Activated T-helper 2 cell treated with anti-CD3 and anti-CD28 coated beads, Interferon-gamma antibody, Interleukin-2, Interleukin-4, amounts not matched to agents 10 μg/mL and 5 μg/mL and 100 μg/mL, durations not matched to agents 14 hours and 24 hours and 36 hours (primary cell): ENCODE measurements at regions not wholly inside any gene's neighbourhood (a gene's known extent, or its start where the extent isn't known, plus 50 kb on each side); places are given as distances from the start of the nearest gene placed in this dataset.

Experiments used
- DNase-seq: peaks from one replicate; pipeline ENCODE4 v3.0.0; 2021; ENCODE audit warnings: low spot score
- H3K27ac Mint-ChIP-seq: one replicate; pipeline ENCODE4 v1.8.0; 2021; ENCODE audit warnings: mixed read lengths
- H3K27me3 Mint-ChIP-seq: one replicate; pipeline ENCODE4 v1.8.0; 2021; ENCODE audit warnings: low read depth, mixed read lengths
- H3K36me3 Mint-ChIP-seq: one replicate; pipeline ENCODE4 v1.8.0; 2021; ENCODE audit warnings: low read depth, mixed read lengths
- H3K4me1 Mint-ChIP-seq: one replicate; pipeline ENCODE4 v1.8.0; 2021; ENCODE audit warnings: low read depth, mixed read lengths
- H3K4me3 Mint-ChIP-seq: one replicate; pipeline ENCODE4 v1.8.0; 2021; ENCODE audit warnings: low read depth, mild to moderate bottlenecking, moderate library complexity, mixed read lengths
- H3K9me3 Mint-ChIP-seq: one replicate; pipeline ENCODE4 v1.8.0; 2021; ENCODE audit warnings: mixed read lengths
- intact Hi-C: fragments of 100-400 bp; cut with micrococcal nuclease; formaldehyde crosslinking; loops from one replicate; pipeline ENCODE4 v1.15.1; 2023

DNA sequence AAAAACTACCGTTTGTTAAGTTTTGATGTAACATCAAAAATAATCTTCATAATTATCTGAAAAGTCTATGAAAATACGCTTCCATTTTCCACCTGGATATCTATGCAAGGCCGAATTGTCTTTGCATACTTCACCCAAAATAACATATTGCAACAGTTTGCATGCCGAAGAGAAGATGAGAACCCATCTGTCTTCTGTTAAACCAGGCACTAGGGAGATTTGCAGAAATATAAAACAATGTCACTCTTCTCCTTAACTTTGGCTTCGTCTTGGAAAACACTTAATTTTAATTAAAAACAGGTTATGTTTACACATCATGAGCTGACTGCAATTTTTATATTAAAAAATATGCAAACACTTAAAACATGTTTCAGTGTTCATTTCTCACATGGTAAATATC, 1325.8 kb downstream of the TBC1D22A start:
- Mint-ChIP-seq H3K36me3 (no peaks in the 10 kb centered on the region), H3K4me1 (peaks cover 22% of the 10 kb centered on the region), H3K9me3 (no peaks in the 10 kb centered on the region), H3K27ac (no peak overlapping the region), H3K27me3 (peaks cover 55% of the 10 kb centered on the region), H3K4me3 (no peak overlapping the region)
- intact Hi-C loops, result no loop called here
- no peak for DNase-seq

DNA sequence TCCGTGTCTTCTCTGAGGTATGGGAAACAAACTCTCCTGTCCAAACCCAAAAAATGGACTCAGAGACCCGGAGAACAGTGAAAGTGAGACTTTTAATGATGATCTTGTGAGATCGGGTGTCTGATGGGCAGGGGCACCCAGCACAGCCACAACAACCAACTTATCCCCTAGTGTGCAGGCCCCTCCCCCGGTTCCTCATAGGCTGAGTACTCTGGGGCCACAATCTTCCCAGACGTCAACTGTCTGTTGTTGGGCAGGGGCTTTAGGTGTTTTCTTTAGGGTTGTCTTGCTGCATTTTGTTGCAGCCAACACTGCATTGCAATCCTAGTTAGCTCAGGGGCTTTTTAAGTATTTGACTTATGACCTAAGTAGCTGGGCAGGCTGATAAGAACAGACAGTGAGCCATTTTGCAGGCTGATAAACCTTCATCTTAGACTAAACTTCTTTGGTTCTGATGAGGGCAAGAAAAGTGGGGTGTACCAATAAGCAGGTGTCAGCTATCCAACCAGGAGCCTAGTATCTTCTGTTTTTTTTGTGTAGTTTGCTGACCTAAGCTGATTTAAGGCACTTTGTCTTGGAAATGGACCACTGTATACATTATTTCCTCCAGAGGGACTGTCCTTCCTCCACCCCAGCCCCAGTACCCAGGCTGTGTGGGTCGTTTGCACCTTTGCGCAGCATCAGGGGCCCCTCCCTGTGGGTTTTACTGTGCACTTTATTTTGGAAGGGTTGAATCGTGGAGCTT, 1323.6 kb downstream of the TBC1D22A start:
- H3K4me3 Mint-ChIP-seq, result no peak overlapping the region
- peaks cover 58% of the 10 kb centered on the region for H3K27me3 Mint-ChIP-seq
- no peak overlapping the region for H3K27ac Mint-ChIP-seq
- intact Hi-C loops, result no loop called here
- no peaks in the 10 kb centered on the region for H3K9me3 Mint-ChIP-seq
- peaks cover 21% of the 10 kb centered on the region for H3K4me1 Mint-ChIP-seq
- H3K36me3 Mint-ChIP-seq, result no peaks in the 10 kb centered on the region
- DNase-seq, result no peak

DNA sequence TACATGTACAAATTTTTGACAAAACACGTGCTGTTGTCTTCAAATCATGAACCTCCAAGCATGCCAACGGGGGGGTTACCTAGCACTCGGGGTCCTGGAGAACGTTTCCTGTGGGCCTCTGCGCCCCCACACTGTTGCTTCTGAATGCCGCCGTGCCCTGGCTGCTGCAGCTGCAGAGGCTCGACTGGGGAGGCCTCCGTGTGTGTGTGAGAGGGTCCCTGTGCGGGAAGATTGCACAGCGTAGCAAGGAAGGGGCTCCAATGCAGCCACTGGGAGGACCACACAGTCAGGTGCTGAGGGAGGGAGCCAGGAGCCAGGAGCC, 1322.2 kb downstream of the TBC1D22A start:
- no peak for DNase-seq
- Mint-ChIP-seq H3K9me3 (no peaks in the 10 kb centered on the region), H3K27me3 (peaks cover 65% of the 10 kb centered on the region), H3K27ac (no peak overlapping the region), H3K4me3 (no peak overlapping the region), H3K36me3 (no peaks in the 10 kb centered on the region), H3K4me1 (peaks cover 22% of the 10 kb centered on the region)
- intact Hi-C loops, result no loop called here

DNA sequence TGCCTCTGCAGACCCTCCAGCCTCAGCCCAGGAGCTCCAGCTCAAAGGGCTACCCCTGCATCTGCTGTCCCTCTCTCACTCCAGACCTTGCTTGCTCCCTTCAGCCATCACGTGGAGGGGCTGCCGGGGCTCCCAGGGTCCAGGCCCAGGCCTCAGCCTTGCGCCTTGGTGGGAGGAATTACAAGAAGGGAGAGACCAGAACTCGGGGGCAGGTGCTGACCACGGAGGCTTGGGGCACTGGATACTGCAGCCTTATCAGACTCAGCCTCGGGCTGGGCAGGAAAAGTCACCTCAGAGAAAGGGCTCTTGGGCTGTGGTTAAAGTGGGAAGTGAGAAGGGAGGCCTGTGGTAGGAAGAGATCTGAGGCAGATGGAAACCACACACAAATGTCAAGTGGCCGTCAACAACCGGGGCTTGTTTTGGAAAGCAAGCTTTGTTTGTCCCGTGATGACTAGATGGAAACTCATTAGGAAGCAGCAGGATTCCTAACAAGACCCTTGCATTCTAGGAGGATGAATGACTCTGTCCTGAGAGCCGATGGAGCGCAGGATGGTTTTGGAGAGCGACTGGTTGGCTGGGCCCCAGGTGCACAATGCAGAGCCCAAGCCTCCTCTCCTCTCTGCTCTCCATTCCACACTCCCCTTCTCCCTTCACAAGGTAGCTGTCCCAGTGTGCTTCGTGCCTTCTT, 1321.7 kb downstream of the TBC1D22A start:
- H3K4me3 Mint-ChIP-seq, result no peak overlapping the region
- intact Hi-C loops, result no loop called here
- peak; percentile 19 for DNase-seq
- peaks cover 68% of the 10 kb centered on the region for H3K27me3 Mint-ChIP-seq
- H3K27ac Mint-ChIP-seq, result no peak overlapping the region
- H3K9me3 Mint-ChIP-seq, result no peaks in the 10 kb centered on the region
- H3K36me3 Mint-ChIP-seq, result no peaks in the 10 kb centered on the region
- H3K4me1 Mint-ChIP-seq, result peaks cover 25% of the 10 kb centered on the region

DNA sequence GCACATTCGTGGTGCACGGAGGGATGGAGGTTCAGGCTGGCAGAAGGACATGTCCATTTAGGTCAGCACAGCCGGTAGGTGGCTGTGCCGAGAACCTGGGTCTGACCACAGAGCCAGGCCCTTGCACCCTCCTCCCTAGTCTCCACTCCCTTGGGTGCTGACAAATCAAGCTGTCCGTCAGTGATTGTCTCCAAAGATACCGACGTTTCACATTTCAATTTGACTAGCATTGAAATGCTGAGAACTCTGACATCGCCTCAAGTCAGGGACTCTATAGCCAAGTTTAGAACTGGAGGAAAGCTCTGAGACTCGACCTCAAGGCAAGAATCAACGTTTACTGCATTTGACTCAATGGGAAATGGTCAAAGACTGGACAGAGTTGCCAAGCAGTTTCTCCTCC, 1321.1 kb downstream of the TBC1D22A start:
- H3K27ac Mint-ChIP-seq, result no peak overlapping the region
- H3K27me3 Mint-ChIP-seq, result peaks cover 75% of the 10 kb centered on the region

DNA sequence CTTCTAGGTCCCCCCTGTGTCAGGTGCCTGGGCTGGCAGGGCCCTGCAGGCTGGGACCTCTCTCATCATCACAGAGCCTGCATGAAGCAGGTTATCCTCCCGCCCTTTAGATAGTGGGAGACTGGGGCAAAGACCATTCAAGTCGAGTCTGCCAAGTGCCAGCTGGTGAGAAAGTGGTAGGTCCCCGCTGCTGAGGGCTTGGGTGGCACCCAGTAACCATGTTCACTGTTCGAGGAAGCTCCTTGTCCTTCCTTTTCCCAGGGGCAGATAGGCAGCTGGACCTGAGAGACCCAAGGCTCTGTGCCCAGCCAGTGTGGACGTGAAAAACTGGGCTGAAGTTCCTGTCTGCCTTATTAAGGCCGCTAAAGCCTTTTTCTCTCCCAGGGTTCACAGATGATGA, 1319.8 kb downstream of the TBC1D22A start:
- H3K9me3 Mint-ChIP-seq, result no peaks in the 10 kb centered on the region
- intact Hi-C loops, result no loop called here
- peaks cover 77% of the 10 kb centered on the region for H3K27me3 Mint-ChIP-seq
- H3K27ac Mint-ChIP-seq, result no peak overlapping the region
- H3K4me3 Mint-ChIP-seq, result no peak overlapping the region
- DNase-seq, result no peak
- no peaks in the 10 kb centered on the region for H3K36me3 Mint-ChIP-seq
- H3K4me1 Mint-ChIP-seq, result peaks cover 25% of the 10 kb centered on the region

More for the DNA sequence above, 1321.1 kb downstream of the TBC1D22A start:
- intact Hi-C loops, result no loop called here
- Mint-ChIP-seq H3K9me3 (no peaks in the 10 kb centered on the region), H3K4me3 (no peak overlapping the region), H3K4me1 (peaks cover 25% of the 10 kb centered on the region), H3K36me3 (no peaks in the 10 kb centered on the region)
- DNase-seq, result no peak

DNA sequence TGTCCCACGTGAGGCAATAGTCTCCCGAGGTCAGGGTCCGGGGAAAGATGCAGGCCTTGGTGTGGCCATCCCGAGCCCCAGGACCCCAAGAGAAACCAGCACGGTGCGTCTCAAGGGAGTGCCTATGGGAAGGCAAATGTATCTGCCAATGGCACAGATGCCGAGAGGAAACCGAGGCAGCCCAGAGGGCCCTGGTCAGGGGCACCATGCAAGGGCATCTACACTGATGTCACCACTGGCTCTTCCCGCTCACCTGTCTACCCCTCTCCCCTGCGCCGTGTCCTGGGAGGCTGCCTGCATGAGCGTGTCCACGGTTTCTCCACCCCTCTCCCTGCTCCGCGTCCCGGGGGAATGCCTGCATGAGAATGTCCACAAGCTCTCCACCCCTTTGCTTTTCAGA, 1318.8 kb downstream of the TBC1D22A start:
- Mint-ChIP-seq H3K4me3 (no peak overlapping the region), H3K9me3 (no peaks in the 10 kb centered on the region), H3K4me1 (peaks cover 25% of the 10 kb centered on the region), H3K27ac (no peak overlapping the region), H3K36me3 (no peaks in the 10 kb centered on the region), H3K27me3 (peaks cover 78% of the 10 kb centered on the region)
- DNase-seq, result no peak
- intact Hi-C loops, result no loop called here

DNA sequence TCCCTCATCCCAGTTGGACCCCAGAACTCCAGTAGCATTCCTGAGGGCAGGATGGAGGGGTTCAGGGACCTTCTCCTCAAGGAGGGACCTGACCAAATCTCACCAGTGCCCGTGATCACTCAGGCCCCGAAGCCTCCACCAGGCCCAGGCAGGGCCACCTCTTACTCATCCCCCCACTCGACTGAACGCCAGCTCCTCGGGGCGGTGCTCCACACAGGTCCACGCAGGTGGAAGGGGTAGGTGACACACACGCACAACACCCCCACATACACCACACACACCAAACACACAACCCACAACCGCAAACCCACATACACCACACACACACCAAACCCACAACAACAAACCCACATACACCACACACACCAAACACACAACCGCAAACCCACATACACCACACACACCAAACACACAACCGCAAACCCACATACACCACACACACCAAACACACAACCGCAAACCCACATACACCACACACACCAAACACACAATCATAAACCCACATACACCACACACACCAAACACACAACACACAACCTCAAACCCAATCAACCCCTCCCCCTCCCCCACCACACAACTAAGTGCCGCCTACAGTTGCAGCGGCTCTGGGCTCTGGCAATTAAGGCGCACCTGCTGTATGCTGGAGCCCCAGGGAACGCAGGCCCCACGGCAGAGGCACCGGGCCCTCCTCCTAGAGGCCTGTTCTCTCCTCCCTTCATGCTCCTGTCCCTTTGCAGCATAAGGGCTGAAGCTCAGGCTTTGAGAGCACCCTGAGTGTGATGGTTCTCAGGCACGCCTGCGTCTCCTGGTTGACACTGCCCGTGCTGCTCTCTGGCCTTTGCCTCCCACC, 1318.1 kb downstream of the TBC1D22A start:
- DNase-seq, result no peak
- peaks cover 78% of the 10 kb centered on the region for H3K27me3 Mint-ChIP-seq
- no peak overlapping the region for H3K27ac Mint-ChIP-seq
- H3K36me3 Mint-ChIP-seq, result no peaks in the 10 kb centered on the region
- intact Hi-C loops, result no loop called here
- no peaks in the 10 kb centered on the region for H3K9me3 Mint-ChIP-seq
- peaks cover 24% of the 10 kb centered on the region for H3K4me1 Mint-ChIP-seq
- no peak overlapping the region for H3K4me3 Mint-ChIP-seq

DNA sequence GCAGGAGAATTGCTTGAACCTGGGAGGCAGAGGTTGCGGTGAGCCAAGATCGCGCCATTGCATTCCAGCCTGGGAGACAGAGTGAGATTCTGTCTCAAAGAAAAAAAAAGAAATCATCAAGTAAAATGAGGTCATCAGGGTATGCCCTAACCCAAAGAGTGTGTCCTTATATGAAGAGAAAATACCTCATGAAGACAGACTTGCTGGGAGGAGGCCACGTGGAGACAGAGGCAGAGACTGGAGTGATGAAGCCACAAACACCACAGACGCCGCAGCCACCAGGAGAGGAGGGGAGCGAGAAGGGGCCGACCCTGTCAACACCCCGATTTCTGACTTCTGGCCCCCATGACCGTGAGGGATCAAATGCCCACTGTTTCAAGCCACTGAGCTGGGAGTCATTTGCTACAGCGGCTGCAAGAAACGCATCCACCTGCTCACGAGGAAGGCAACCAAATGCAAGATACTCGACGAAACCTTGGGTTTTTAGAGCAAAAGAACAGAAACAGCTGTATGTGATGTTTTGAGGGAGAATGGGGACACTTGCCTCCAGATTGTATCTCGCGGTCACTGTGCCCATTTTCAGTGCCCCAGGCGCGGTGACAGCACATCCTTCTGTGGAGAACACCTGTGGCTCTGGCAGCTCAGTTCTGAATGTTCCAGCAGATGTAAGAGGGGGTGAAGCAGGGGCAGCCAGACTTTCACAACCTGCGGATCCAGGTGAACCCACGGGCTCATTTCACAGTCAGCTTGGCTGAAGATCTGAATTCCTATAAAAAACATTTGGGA, 1317.2 kb downstream of the TBC1D22A start:
- Mint-ChIP-seq H3K36me3 (no peaks in the 10 kb centered on the region), H3K4me3 (no peak overlapping the region)
- intact Hi-C loops, result no loop called here

DNA sequence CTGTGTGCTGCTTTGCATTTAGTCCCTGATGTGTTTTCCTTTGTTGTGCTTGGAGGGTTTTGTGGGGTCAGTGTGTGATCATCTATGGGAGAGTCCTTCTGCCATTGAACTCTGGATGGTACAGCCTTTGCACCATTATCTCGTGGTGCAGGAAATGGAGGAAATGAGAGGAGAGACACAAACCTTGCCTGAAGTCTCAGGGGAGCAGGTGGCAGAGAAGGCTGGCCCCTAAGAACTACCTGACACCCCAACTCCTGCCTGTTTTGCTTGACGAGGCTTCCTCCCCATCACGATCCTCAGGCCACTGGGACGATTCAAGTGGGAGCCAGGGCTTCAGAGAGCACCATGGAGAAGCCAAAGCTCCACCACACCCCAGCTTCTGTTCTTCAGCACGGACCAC, 1316.4 kb downstream of the TBC1D22A start:
- H3K9me3 Mint-ChIP-seq, result no peaks in the 10 kb centered on the region
- no peak for DNase-seq
- no peak overlapping the region for H3K27ac Mint-ChIP-seq
- H3K4me1 Mint-ChIP-seq, result peaks cover 12% of the 10 kb centered on the region
- peaks cover 75% of the 10 kb centered on the region for H3K27me3 Mint-ChIP-seq
- no peaks in the 10 kb centered on the region for H3K36me3 Mint-ChIP-seq
- intact Hi-C loops, result no loop called here
- H3K4me3 Mint-ChIP-seq, result no peak overlapping the region

More for the DNA sequence above, 1317.2 kb downstream of the TBC1D22A start:
- Mint-ChIP-seq H3K27me3 (peaks cover 79% of the 10 kb centered on the region), H3K27ac (no peak overlapping the region), H3K4me1 (peaks cover 21% of the 10 kb centered on the region), H3K9me3 (no peaks in the 10 kb centered on the region)
- no peak for DNase-seq

DNA sequence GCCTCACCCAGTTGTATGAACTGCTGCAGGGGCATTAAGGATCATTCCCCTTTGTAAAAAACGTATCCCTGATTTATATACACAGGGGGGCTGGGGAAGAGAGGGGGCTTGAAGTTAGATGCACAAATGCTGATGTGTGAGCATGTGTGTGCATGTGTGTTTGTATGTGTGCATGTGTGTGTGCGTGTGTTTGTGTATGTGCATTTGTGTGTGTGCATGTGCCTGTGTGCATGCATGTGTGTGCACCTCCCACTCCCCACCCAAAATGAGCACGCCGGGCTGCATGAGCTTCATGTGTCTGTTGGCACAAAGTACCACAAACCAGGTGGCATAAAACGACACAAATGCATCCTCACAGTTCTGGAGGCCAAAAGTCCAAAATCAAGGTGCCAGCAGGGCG, 1315.2 kb downstream of the TBC1D22A start:
- Mint-ChIP-seq H3K4me1 (peaks cover 8% of the 10 kb centered on the region), H3K27ac (no peak overlapping the region), H3K4me3 (no peak overlapping the region), H3K27me3 (peaks cover 71% of the 10 kb centered on the region), H3K36me3 (no peaks in the 10 kb centered on the region), H3K9me3 (no peaks in the 10 kb centered on the region)
- intact Hi-C loops, result no loop called here
- DNase-seq, result no peak

DNA sequence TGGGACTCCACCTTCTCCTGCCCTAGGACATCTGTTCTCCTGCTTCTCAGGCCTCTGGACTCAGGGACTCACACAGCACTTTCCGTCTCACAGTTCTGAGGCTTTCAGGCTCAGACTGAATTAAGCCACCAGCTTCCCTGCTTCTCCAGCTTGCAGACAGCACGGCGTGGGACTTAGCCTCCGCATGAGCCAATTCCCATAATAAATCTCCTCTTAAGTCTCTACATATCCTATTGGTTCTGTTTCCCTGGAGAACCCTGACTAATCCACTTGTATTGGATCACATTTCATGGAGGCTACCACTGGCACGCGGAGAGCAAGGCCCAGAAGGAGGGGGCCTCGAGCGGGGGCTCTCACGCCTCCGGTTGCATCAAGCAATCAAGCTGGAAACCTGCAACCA, 1313.6 kb downstream of the TBC1D22A start:
- Mint-ChIP-seq H3K27ac (no peak overlapping the region), H3K36me3 (no peaks in the 10 kb centered on the region), H3K4me1 (peaks cover 8% of the 10 kb centered on the region), H3K9me3 (no peaks in the 10 kb centered on the region), H3K27me3 (peaks cover 61% of the 10 kb centered on the region), H3K4me3 (no peak overlapping the region)
- intact Hi-C loops, result no loop called here
- no peak for DNase-seq
